OCI-LY1 (cell line): ENCODE measurements at regions not wholly inside any gene's neighbourhood (a gene's known extent, or its start where the extent isn't known, plus 50 kb on each side); places are given as distances from the start of the nearest gene placed in this dataset.
A peak's percentile ranks its signal among the peaks of the same experiment; 100 is the strongest.

Source experiments
- H2AFZ ChIP-seq: fragments of 200-600 bp; sonication (generic), shearing (Covaris generic); 2 replicates; pipeline ENCODE4 v1.6.0; 2014; ENCODE audit warnings: antibody characterized with exemption, mild to moderate bottlenecking, low read length
- H3F3A ChIP-seq: fragments of 200-600 bp; sonication (generic), shearing (Covaris generic); 2 replicates; pipeline ENCODE4 v1.6.0; 2014; ENCODE audit warnings: mild to moderate bottlenecking, antibody characterized with exemption, low read length, moderate library complexity; ENCODE audit not compliant: insufficient read depth
- H3K27ac ChIP-seq: fragments of 200-600 bp; sonication (generic); 2 replicates; pipeline ENCODE4 v1.5.1; 2014; ENCODE audit warnings: low read length, mixed run types, mild to moderate bottlenecking, low read depth; ENCODE audit not compliant: poor library complexity, severe bottlenecking
- H3K27me3 ChIP-seq: fragments of 200-600 bp; sonication (generic); 2 replicates; pipeline ENCODE4 v1.6.0; 2014; ENCODE audit warnings: antibody characterized with exemption, mild to moderate bottlenecking, low read length, moderate library complexity; ENCODE audit not compliant: insufficient read depth
- H3K36me3 ChIP-seq: fragments of 200-600 bp; sonication (generic); 2 replicates; pipeline ENCODE4 v1.6.1; 2014; ENCODE audit warnings: mild to moderate bottlenecking, antibody characterized with exemption, low read length, moderate library complexity, mixed read lengths; ENCODE audit not compliant: insufficient read depth
- H3K4me1 ChIP-seq: fragments of 200-600 bp; sonication (generic); 2 replicates; pipeline ENCODE4 v1.5.1; 2014; ENCODE audit warnings: mild to moderate bottlenecking, low read length, moderate library complexity; ENCODE audit not compliant: insufficient read depth, severe bottlenecking
- H3K4me2 ChIP-seq: fragments of 200-600 bp; sonication (generic), shearing (Covaris generic); 2 replicates; pipeline ENCODE4 v1.6.1; 2014; ENCODE audit warnings: low read length
- H3K4me3 ChIP-seq: fragments of 200-600 bp; sonication (generic); 2 replicates; pipeline ENCODE4 v1.5.1; 2014; ENCODE audit warnings: low read length, low read depth, mild to moderate bottlenecking, mixed read lengths; ENCODE audit not compliant: poor library complexity, severe bottlenecking
- H3K79me2 ChIP-seq: fragments of 200-600 bp; shearing (Covaris generic); 2 replicates; pipeline ENCODE4 v1.6.1; 2016; ENCODE audit warnings: mixed run types, low read length, mixed read lengths; ENCODE audit not compliant: insufficient read depth
- H3K9ac ChIP-seq: fragments of 200-600 bp; sonication (generic), shearing (Covaris generic); 2 replicates; pipeline ENCODE4 v1.6.1; 2014; ENCODE audit warnings: mild to moderate bottlenecking, low read length, mixed read lengths
- H3K9me2 ChIP-seq: fragments of 200-600 bp; sonication (generic), shearing (Covaris generic); 2 replicates; pipeline ENCODE4 v1.6.1; 2014; ENCODE audit warnings: low read depth, mild to moderate bottlenecking, low read length, mixed read lengths
- H3K9me3 ChIP-seq: fragments of 200-600 bp; shearing (Covaris generic); 2 replicates; pipeline ENCODE4 v1.6.1; 2014; ENCODE audit warnings: low read length, mixed read lengths
- H4K20me1 ChIP-seq: fragments of 200-600 bp; sonication (generic), shearing (Covaris generic); 2 replicates; pipeline ENCODE4 v1.6.0; 2016; ENCODE audit warnings: mild to moderate bottlenecking, low read length; ENCODE audit not compliant: insufficient read depth
- EZH2 ChIP-seq: fragments of 200-600 bp; sonication (generic), shearing (Covaris generic); IDR thresholded peaks from 2 replicates; pipeline ENCODE4 v1.8.0; 2017; ENCODE audit warnings: borderline replicate concordance, mixed run types, mild to moderate bottlenecking, antibody characterized with exemption, low read length, moderate library complexity, mixed read lengths
- TF ChIP-seq, protein P1 (sequence below): fragments of 200-600 bp; sonication (generic), shearing (Covaris generic); IDR thresholded peaks from 2 replicates; pipeline ENCODE4 v1.5.1; 2017; ENCODE audit warnings: mild to moderate bottlenecking, antibody characterized with exemption, low read length, moderate library complexity, mixed read lengths

DNA sequence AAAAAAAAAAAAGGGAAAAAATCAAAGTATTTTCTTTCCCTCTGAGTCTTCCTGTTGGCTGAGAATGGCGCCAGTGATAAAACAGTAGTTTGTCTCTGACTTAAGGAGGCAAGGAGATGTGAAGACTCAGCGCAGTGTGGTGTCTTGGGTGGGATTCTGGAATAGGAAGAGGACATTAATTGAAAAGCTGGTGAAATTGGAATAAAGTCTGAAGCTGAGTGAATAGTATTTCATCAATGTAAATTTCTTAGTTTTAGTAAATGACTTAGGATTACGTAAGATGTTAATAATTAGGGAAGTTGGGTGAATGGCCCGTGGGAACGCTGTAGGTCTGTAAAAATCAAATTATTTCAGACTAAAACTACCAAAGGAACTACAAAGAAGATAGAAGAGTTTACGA, 122.8 kb upstream of the ZNF217 start:
- Histone ChIP-seq H3K9me3 (no peaks in the 10 kb centered on the region), H3K27me3 (no peaks in the 10 kb centered on the region), H4K20me1 (no peaks in the 10 kb centered on the region), H3K27ac (no peak overlapping the region), H3K4me2 (no peak overlapping the region), H3K9me2 (no peaks in the 10 kb centered on the region), H3K36me3 (no peaks in the 10 kb centered on the region), H3K4me1 (peaks cover 49% of the 10 kb centered on the region), H3K79me2 (no peaks in the 10 kb centered on the region), H3K9ac (no peak overlapping the region), H3K4me3 (no peak overlapping the region), H2AFZ (peak overlapping the region; percentile 93), H3F3A (no peaks in the 10 kb centered on the region)
- no peak for TF ChIP-seq EZH2
- TF ChIP-seq, protein P1, sequence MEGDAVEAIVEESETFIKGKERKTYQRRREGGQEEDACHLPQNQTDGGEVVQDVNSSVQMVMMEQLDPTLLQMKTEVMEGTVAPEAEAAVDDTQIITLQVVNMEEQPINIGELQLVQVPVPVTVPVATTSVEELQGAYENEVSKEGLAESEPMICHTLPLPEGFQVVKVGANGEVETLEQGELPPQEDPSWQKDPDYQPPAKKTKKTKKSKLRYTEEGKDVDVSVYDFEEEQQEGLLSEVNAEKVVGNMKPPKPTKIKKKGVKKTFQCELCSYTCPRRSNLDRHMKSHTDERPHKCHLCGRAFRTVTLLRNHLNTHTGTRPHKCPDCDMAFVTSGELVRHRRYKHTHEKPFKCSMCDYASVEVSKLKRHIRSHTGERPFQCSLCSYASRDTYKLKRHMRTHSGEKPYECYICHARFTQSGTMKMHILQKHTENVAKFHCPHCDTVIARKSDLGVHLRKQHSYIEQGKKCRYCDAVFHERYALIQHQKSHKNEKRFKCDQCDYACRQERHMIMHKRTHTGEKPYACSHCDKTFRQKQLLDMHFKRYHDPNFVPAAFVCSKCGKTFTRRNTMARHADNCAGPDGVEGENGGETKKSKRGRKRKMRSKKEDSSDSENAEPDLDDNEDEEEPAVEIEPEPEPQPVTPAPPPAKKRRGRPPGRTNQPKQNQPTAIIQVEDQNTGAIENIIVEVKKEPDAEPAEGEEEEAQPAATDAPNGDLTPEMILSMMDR, result no peak

GRCh38 chr20:53714524-53714923, 120.9 kb upstream of the ZNF217 start:
- peak overlapping the region; percentile 87 for H3K27ac ChIP-seq

DNA sequence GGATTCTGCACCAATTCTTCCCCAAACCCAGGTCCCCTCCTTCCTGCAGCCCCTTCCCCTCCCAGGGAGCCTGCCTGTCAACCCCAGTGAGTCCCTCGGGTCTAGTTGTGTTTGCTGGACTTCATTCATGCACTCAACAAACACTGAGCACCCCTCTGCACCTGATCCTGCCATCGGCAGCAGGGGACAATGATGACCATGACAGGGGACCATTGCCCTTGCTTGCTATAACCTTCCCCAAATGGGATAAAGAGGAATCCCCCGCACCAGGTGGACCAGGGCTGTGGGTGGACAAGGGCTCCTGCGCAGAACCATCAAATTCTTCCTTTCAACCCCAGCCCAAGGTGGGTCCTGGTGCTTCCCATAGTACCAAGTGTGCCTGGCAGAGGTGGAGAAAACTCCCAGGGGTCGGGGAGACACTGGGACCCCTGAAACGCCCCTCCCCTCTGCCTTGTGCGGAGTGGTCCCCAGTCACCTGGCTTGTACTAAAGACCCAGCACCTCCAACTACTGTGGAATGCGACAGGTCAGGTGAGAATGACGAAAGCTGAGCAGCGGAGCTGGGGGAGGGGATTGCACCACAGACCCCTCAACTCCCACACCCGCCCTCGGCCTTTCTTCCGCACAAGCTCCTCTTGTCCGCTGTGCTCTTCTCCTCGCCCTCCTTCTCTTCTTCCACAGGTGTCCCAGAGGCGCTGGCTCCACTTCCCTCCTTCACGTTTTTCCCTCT, 119.9 kb upstream of the ZNF217 start:
- Histone ChIP-seq H3K9ac (no peak overlapping the region), H4K20me1 (no peaks in the 10 kb centered on the region), H3K4me3 (no peak overlapping the region), H3K27me3 (no peaks in the 10 kb centered on the region), H3K79me2 (no peaks in the 10 kb centered on the region), H2AFZ (no peak overlapping the region), H3F3A (no peaks in the 10 kb centered on the region), H3K9me3 (no peaks in the 10 kb centered on the region), H3K9me2 (no peaks in the 10 kb centered on the region), H3K36me3 (no peaks in the 10 kb centered on the region), H3K27ac (peak overlapping the region; percentile 15), H3K4me2 (no peak overlapping the region), H3K4me1 (peaks cover 62% of the 10 kb centered on the region)
- TF ChIP-seq, protein P1, result no peak
- TF ChIP-seq EZH2, result no peak

More at GRCh38 chr20:53714524-53714923, 120.9 kb upstream of the ZNF217 start:
- Histone ChIP-seq H3K9ac (no peak overlapping the region), H3K4me3 (no peak overlapping the region), H4K20me1 (no peaks in the 10 kb centered on the region), H3K4me2 (no peak overlapping the region), H3K4me1 (peaks cover 51% of the 10 kb centered on the region), H3K79me2 (no peaks in the 10 kb centered on the region), H2AFZ (no peak overlapping the region), H3K9me2 (no peaks in the 10 kb centered on the region), H3K36me3 (no peaks in the 10 kb centered on the region), H3F3A (no peaks in the 10 kb centered on the region), H3K27me3 (no peaks in the 10 kb centered on the region), H3K9me3 (no peaks in the 10 kb centered on the region)
- TF ChIP-seq EZH2, result no peak
- TF ChIP-seq, protein P1, result no peak
